ENCODE measurements at regions not wholly inside any gene's neighbourhood (a gene's known extent, or its start where the extent isn't known, plus 50 kb on each side); places are given as distances from the start of the nearest gene placed in this dataset.

GRCh38 chr2:7724336-7724735 is 807.1 kb downstream of the RNF144A start:
- no peak overlapping the region for H3K27ac ChIP-seq
- DNase-seq = no peak
- H3K9me3 ChIP-seq = no peaks in the 10 kb centered on the region
- TF ChIP-seq POLR2A (IDR thresholded peaks at IDR 0.05) = no peak
- TF ChIP-seq CTCF (IDR thresholded peaks at IDR 0.05) = no peak
- peaks cover 0 to 5% (median 0%) of the 10 kb centered on the region in 3 donors for H3K4me1 ChIP-seq
- H3K36me3 ChIP-seq = no peaks in the 10 kb centered on the region
- H3K27me3 ChIP-seq = peaks cover 0 to 13% (median 0%) of the 10 kb centered on the region in 4 donors
- intact Hi-C loops (cut with DNase I) = no loop called here
- 68 to 74% methylated on average over 5 of the region's 5 CpGs for WGBS, 2 donors
- no peak overlapping the region for H3K4me3 ChIP-seq

GRCh38 chr2:7725171-7725849 is 808.1 kb downstream of the RNF144A start:
- DNase-seq = no peak
- Histone ChIP-seq H3K36me3 (no peaks in the 10 kb centered on the region), H3K4me3 (peak overlapping the region in 1 of 4 donors; percentile 0), H3K27ac (peak overlapping the region in 1 of 4 donors; percentile 37), H3K27me3 (peaks cover 0 to 13% (median 0%) of the 10 kb centered on the region in 4 donors), H3K4me1 (peaks cover 0 to 5% (median 0%) of the 10 kb centered on the region in 3 donors), H3K9me3 (no peaks in the 10 kb centered on the region)
- 12 to 32% methylated on average over 9 of the region's 9 CpGs for WGBS, 2 donors
- intact Hi-C loops (cut with DNase I) = no loop called here
- no peak for TF ChIP-seq POLR2A (IDR thresholded peaks at IDR 0.05)
- no peak for TF ChIP-seq CTCF (IDR thresholded peaks at IDR 0.05)

GRCh38 chr2:7725850-7726242 is 808.6 kb downstream of the RNF144A start:
- Histone ChIP-seq H3K27ac (peak overlapping the region in 1 of 4 donors; percentile 37), H3K36me3 (no peaks in the 10 kb centered on the region), H3K9me3 (no peaks in the 10 kb centered on the region), H3K4me1 (peaks cover 0 to 5% (median 0%) of the 10 kb centered on the region in 3 donors), H3K4me3 (peak overlapping the region in 3 of 4 donors; percentile 0 to 9 (median 5)), H3K27me3 (peaks cover 0 to 13% (median 0%) of the 10 kb centered on the region in 4 donors)
- TF ChIP-seq POLR2A (IDR thresholded peaks at IDR 0.05) (no peak), CTCF (IDR thresholded peaks at IDR 0.05) (no peak)
- DNase-seq = no peak
- 63 to 84% methylated on average over 1 of the region's 1 CpG for WGBS, 2 donors
- intact Hi-C loops (cut with DNase I) = no loop called here

GRCh38 chr2:7726989-7727388 is 809.8 kb downstream of the RNF144A start:
- intact Hi-C loops (cut with DNase I) = no loop called here

More at GRCh38 chr2:7726989-7727388, 809.8 kb downstream of the RNF144A start:
- peak overlapping the region in 1 of 4 donors; percentile 9 for H3K4me3 ChIP-seq
- H3K4me1 ChIP-seq = peaks cover 0 to 5% (median 0%) of the 10 kb centered on the region in 3 donors
- H3K36me3 ChIP-seq = no peaks in the 10 kb centered on the region
- H3K27ac ChIP-seq = no peak overlapping the region
- no peaks in the 10 kb centered on the region for H3K9me3 ChIP-seq
- peaks cover 0 to 13% (median 0%) of the 10 kb centered on the region in 4 donors for H3K27me3 ChIP-seq
- 90 to 92% methylated on average over 3 of the region's 3 CpGs for WGBS, 2 donors
- TF ChIP-seq POLR2A (IDR thresholded peaks at IDR 0.05) (no peak), CTCF (IDR thresholded peaks at IDR 0.05) (no peak)
- no peak for DNase-seq
